GM12878 (cell line): ENCODE measurements at regions not wholly inside any gene's neighbourhood (a gene's known extent, or its start where the extent isn't known, plus 50 kb on each side); places are given as distances from the start of the nearest gene placed in this dataset.

Source experiments
- ATAC-seq: fragments of 200-7000 bp; cut with Tn5 transposase; 3 replicates; pipeline ENCODE4 v1.9.1; 2020; ENCODE audit warnings: mild to moderate bottlenecking, moderate library complexity
- BruUV-seq: library from RNA; stranded (reverse); fragments of 400-500 nt; replicated peaks from 2 replicates; lab custom pipeline; 2021; lab: Mats Ljungman, UMichigan
- CTCF ChIA-PET: fragments of 300-600 bp; sonication (Branson Sonifier 250); formaldehyde crosslinking; extraction: SDS; loops from one replicate; lab custom pipeline; 2021; ENCODE audit warnings: inconsistent platforms; lab: Yijun Ruan, JAX
- POLR2A ChIA-PET: fragments of 350-600 bp; formaldehyde crosslinking; extraction: SDS; loops from one replicate; lab custom pipeline; 2021; ENCODE audit warnings: inconsistent platforms; lab: Charles Lee
- RAD21 ChIA-PET: fragments of 300-600 bp; sonication (Branson Sonifier 250); formaldehyde crosslinking; loops from one replicate; lab custom pipeline; 2023; ENCODE audit warnings: antibody characterized with exemption; ENCODE audit not compliant: unreplicated experiment; lab: Charles Lee
- SMC1A ChIA-PET: fragments of 300-600 bp; sonication (Branson Sonifier 250); formaldehyde crosslinking; loops from one replicate; lab custom pipeline; 2023; ENCODE audit not compliant: unreplicated experiment, uncharacterized antibody; lab: Charles Lee
- DNase-seq: peaks from one replicate; pipeline ENCODE4 v3.0.0-alpha.2; 2011; ENCODE audit warnings: low read depth, low spot score
- FAIRE-seq: peaks from 3 replicates; lab custom pipeline; 2011; peaks lifted over from hg19 to GRCh38; lab: Jason Lieb, UNC
- H2AFZ ChIP-seq: 2 replicates; pipeline ENCODE4 v1.6.0; 2011; ENCODE audit warnings: low read depth, low read length, control low read depth; ENCODE audit not compliant: control insufficient read depth
- H3K27ac ChIP-seq: 2 replicates; pipeline ENCODE4 v1.5.1; 2011; ENCODE audit warnings: control low read depth; ENCODE audit not compliant: control insufficient read depth, insufficient read depth
- H3K27me3 ChIP-seq, 2 experiments: replicated peaks in 1 of 2; 2 replicates each; pipeline versions ENCODE4 v1.6.0 to v1.6.1; 2011; ENCODE audit warnings: low read length in 1 of 2; ENCODE audit not compliant: control insufficient read depth in 2 of 2, insufficient read depth in 2 of 2
- H3K36me3 ChIP-seq, 2 experiments: 2 replicates each; pipeline ENCODE4 v1.5.1; 2011; ENCODE audit warnings: low read length in 1 of 2; ENCODE audit not compliant: control insufficient read depth in 2 of 2, insufficient read depth in 2 of 2
- H3K4me1 ChIP-seq: 2 replicates; pipeline ENCODE4 v1.6.1; 2011; ENCODE audit warnings: mild to moderate bottlenecking, low read length, moderate library complexity, mixed read lengths; ENCODE audit not compliant: control insufficient read depth, insufficient read depth
- H3K4me2 ChIP-seq: 2 replicates; pipeline ENCODE4 v1.6.0; 2011; ENCODE audit warnings: control low read depth; ENCODE audit not compliant: control insufficient read depth, insufficient read depth
- H3K4me3 ChIP-seq: fragments of 200-600 bp; sonication (generic); 2 replicates; pipeline ENCODE4 v1.5.1; 2016
- H3K79me2 ChIP-seq: 2 replicates; pipeline ENCODE4 v1.6.0; 2011; ENCODE audit warnings: low read length; ENCODE audit not compliant: control insufficient read depth, insufficient read depth
- H3K9ac ChIP-seq: 2 replicates; pipeline ENCODE4 v1.8.0; 2011; ENCODE audit warnings: low read length, control low read depth, mixed read lengths; ENCODE audit not compliant: control insufficient read depth, insufficient read depth
- H3K9me3 ChIP-seq: replicated peaks from 3 replicates; pipeline ENCODE4 v1.5.1; 2011; ENCODE audit warnings: mild to moderate bottlenecking, low read length; ENCODE audit not compliant: control insufficient read depth, insufficient read depth
- H4K20me1 ChIP-seq: 2 replicates; pipeline ENCODE4 v1.6.0; 2011; ENCODE audit not compliant: control insufficient read depth, insufficient read depth
- CREB1 ChIP-seq: IDR thresholded peaks from 2 replicates; pipeline ENCODE4 v1.6.1; 2012; ENCODE audit warnings: low read depth, mild to moderate bottlenecking, inconsistent platforms
- EED ChIP-seq: sonication (generic); IDR thresholded peaks from 2 replicates; pipeline ENCODE4 v1.6.1; 2016; ENCODE audit warnings: antibody characterized with exemption, low read depth
- FOS ChIP-seq: IDR thresholded peaks from 3 replicates; pipeline ENCODE4 v1.6.1; 2011; ENCODE audit warnings: borderline replicate concordance; ENCODE audit not compliant: insufficient read length; ENCODE audit errors: extremely low read depth
- GABPA ChIP-seq: IDR thresholded peaks from 2 replicates; pipeline ENCODE4 v1.6.1; 2014; ENCODE audit warnings: antibody characterized with exemption, low read depth, mild to moderate bottlenecking, inconsistent platforms
- LARP7 ChIP-seq: fragments of 450-650 bp; IDR thresholded peaks from 2 replicates; pipeline ENCODE4 v1.6.1; 2017; ENCODE audit warnings: mild to moderate bottlenecking
- NKRF ChIP-seq: fragments of 450-650 bp; conservative IDR thresholded peaks from 2 replicates; pipeline ENCODE4 v1.6.1; 2017; ENCODE audit warnings: mild to moderate bottlenecking, moderate library complexity
- NR2C1 ChIP-seq: fragments of 450-650 bp; IDR thresholded peaks from 2 replicates; pipeline ENCODE4 v1.6.1; 2017; ENCODE audit warnings: antibody characterized with exemption, mild to moderate bottlenecking, moderate library complexity
- POLR2AphosphoS2 ChIP-seq: IDR thresholded peaks from 2 replicates; pipeline ENCODE4 v1.6.1; 2011; ENCODE audit warnings: low read depth, mild to moderate bottlenecking, low read length, improper control_type of control experiment, moderate library complexity
- RAD51 ChIP-seq: fragments of 450-650 bp; IDR thresholded peaks from 2 replicates; pipeline ENCODE4 v1.6.1; 2016; ENCODE audit warnings: moderate library complexity, mild to moderate bottlenecking, inconsistent platforms
- REST ChIP-seq: IDR thresholded peaks from 2 replicates; pipeline ENCODE4 v1.6.1; 2012; ENCODE audit warnings: mild to moderate bottlenecking, low read depth, low read length
- STAT1 ChIP-seq: fragments of 450-650 bp; conservative IDR thresholded peaks from 2 replicates; pipeline ENCODE4 v1.6.1; 2014; ENCODE audit warnings: antibody characterized with exemption, mild to moderate bottlenecking
- TCF3 ChIP-seq: IDR thresholded peaks from 2 replicates; pipeline ENCODE4 v1.6.1; 2012; ENCODE audit warnings: low read depth, mild to moderate bottlenecking, low read length, borderline replicate concordance; ENCODE audit not compliant: insufficient read depth
- YY1 ChIP-seq: IDR thresholded peaks from 2 replicates; pipeline ENCODE4 v1.6.1; 2011; ENCODE audit warnings: low read depth, mild to moderate bottlenecking, low read length
- ZNF687 ChIP-seq: fragments of 450-650 bp; IDR thresholded peaks from 2 replicates; pipeline ENCODE4 v1.6.1; 2017; ENCODE audit warnings: mild to moderate bottlenecking, moderate library complexity
- WGBS: methylation state at CpG from one replicate; pipeline ENCODE4 v1.1.6; 2016; ENCODE audit warnings: low lambda C conversion rate; ENCODE audit not compliant: insufficient replicate concordance, insufficient coverage; ENCODE audit errors: missing lambda C conversion rate; 5-methylcytosine and 5-hydroxymethylcytosine counted together
- in situ Hi-C: fragments of 300-500 bp; cut with MboI; formaldehyde crosslinking; loops from 9 replicates; pipeline ENCODE4 v1.14.3; 2018; ENCODE audit warnings: mixed read lengths
- intact Hi-C: fragments of 100-400 bp; cut with micrococcal nuclease; formaldehyde crosslinking; loops from one replicate; pipeline ENCODE4 v1.14.2; 2022; ENCODE audit not compliant: unreplicated experiment

GRCh38 chr12:108449478-108449877, 65.6 kb upstream of the FICD start:
- CTCF ChIA-PET = interaction anchor here (0.6 kb wide), 1 partner anchor 715 kb away, joined by 3 read pairs; no protein-coding TSS in a partner anchor
- no peak for ATAC-seq
- intact Hi-C loops = no loop called here
- H3K27ac ChIP-seq = no peak overlapping the region
- no peaks in the 10 kb centered on the region for H3K79me2 ChIP-seq
- POLR2A ChIA-PET = no interaction called here
- WGBS = 52% methylated on average over 2 of the region's 2 CpGs
- H3K9ac ChIP-seq = no peak overlapping the region
- no peak overlapping the region for H3K4me2 ChIP-seq
- SMC1A ChIA-PET = no interaction called here
- H3K4me3 ChIP-seq = no peak overlapping the region
- no peaks in the 10 kb centered on the region for H3K4me1 ChIP-seq
- DNase-seq = no peak
- no peaks in the 10 kb centered on the region for H3K36me3 ChIP-seq
- no TSS peak for BruUV-seq
- H3K9me3 ChIP-seq = no peaks in the 10 kb centered on the region; the same call in 2 of the 3 replicates
- H2AFZ ChIP-seq = no peak overlapping the region
- H4K20me1 ChIP-seq = no peaks in the 10 kb centered on the region
- no peak for FAIRE-seq
- RAD21 ChIA-PET = no interaction called here
- no peaks in the 10 kb centered on the region for H3K27me3 ChIP-seq
- TF ChIP-seq RAD51 (no peak), LARP7 (no peak), CREB1 (no peak), TCF3 (no peak), STAT1 (no peak), NKRF (no peak), GABPA (no peak), NR2C1 (no peak), FOS (no peak), REST (no peak), EED (no peak), YY1 (no peak), ZNF687 (no peak), POLR2AphosphoS2 (no peak)
- TF ChIP-seq, all 136 proteins: peak for 0
- in situ Hi-C loops = no loop called here
